ENCODE measurements at regions not wholly inside any gene's neighbourhood (a gene's known extent, or its start where the extent isn't known, plus 50 kb on each side); places are given as distances from the start of the nearest gene placed in this dataset.

- H3K4me1 ChIP-seq (ENCODE audit: control extremely low read depth in 1 of 4, control insufficient read depth in 4 of 4, insufficient read depth in 4 of 4, low read length in 3 of 4), result no peaks in the 10 kb centered on the region
- no peaks in the 10 kb centered on the region for H3K9me3 ChIP-seq (ENCODE audit: control extremely low read depth in 1 of 5, control insufficient read depth in 4 of 5, insufficient read depth in 2 of 5, low read depth in 1 of 5, low read length in 4 of 5)
- no peak for DNase-seq
- H3K36me3 ChIP-seq (ENCODE audit: control insufficient read depth in 4 of 4, insufficient read depth in 4 of 4, low read length in 3 of 4), result no peaks in the 10 kb centered on the region
- no CpG with 5 or more reads among the region's 4 CpGs for WGBS (ENCODE audit: insufficient coverage)
- no peak overlapping the region for H3K27ac ChIP-seq (ENCODE audit: insufficient read depth in 1 of 2, low read depth in 1 of 2, low read length in 2 of 2, poor library complexity in 1 of 2, severe bottlenecking in 2 of 2)
- ChIA-PET POLR2A (no interaction called here), CTCF (interaction anchor here (1.0 kb wide), 1 partner anchor 11 kb away, joined by 3 read pairs; no protein-coding TSS in a partner anchor)
- H3K4me3 ChIP-seq (ENCODE audit: control insufficient read depth in 1 of 7, extremely low read depth in 1 of 7, insufficient read depth in 4 of 7, low read depth in 2 of 7, low read length in 6 of 7), result no peak overlapping the region
- H3K27me3 ChIP-seq (replicated peaks in 2 of 5; ENCODE audit: control insufficient read depth in 4 of 5, insufficient read depth in 5 of 5, low read length in 4 of 5), result peaks cover 0 to 2% (median 0%) of the 10 kb centered on the region in 5 experiments
Measured at GRCh38 chr6:12221856-12222255, 68.3 kb upstream of the EDN1 start.

- Histone ChIP-seq H3K9me3 (ENCODE audit: control extremely low read depth in 1 of 5, control insufficient read depth in 4 of 5, insufficient read depth in 2 of 5, low read depth in 1 of 5, low read length in 4 of 5) (no peaks in the 10 kb centered on the region), H3K4me1 (ENCODE audit: control extremely low read depth in 1 of 4, control insufficient read depth in 4 of 4, insufficient read depth in 4 of 4, low read length in 3 of 4) (no peaks in the 10 kb centered on the region), H3K27me3 (replicated peaks in 2 of 5; ENCODE audit: control insufficient read depth in 4 of 5, insufficient read depth in 5 of 5, low read length in 4 of 5) (peaks cover 0 to 2% (median 0%) of the 10 kb centered on the region in 5 experiments), H3K36me3 (ENCODE audit: control insufficient read depth in 4 of 4, insufficient read depth in 4 of 4, low read length in 3 of 4) (no peaks in the 10 kb centered on the region), H3K4me3 (ENCODE audit: control insufficient read depth in 1 of 7, extremely low read depth in 1 of 7, insufficient read depth in 4 of 7, low read depth in 2 of 7, low read length in 6 of 7) (no peak overlapping the region), H3K27ac (ENCODE audit: insufficient read depth in 1 of 2, low read depth in 1 of 2, low read length in 2 of 2, poor library complexity in 1 of 2, severe bottlenecking in 2 of 2) (no peak overlapping the region)
- ChIA-PET POLR2A (no interaction called here), CTCF (interaction anchor here (1.0 to 1.3 kb wide), 2 partner anchors 10 to 11 kb away, joined by 3 to 6 read pairs; no protein-coding TSS in a partner anchor)
- 97% methylated on average over 16 of the region's 19 CpGs for WGBS (ENCODE audit: insufficient coverage)
- no peak for DNase-seq
Measured at GRCh38 chr6:12222405-12223366, 67.5 kb upstream of the EDN1 start.

GRCh38 chr6:12223383-12223782 lies 66.8 kb upstream of the EDN1 start:
- 97% methylated on average over 5 of the region's 5 CpGs for WGBS (ENCODE audit: insufficient coverage)
- Histone ChIP-seq H3K9me3 (ENCODE audit: control extremely low read depth in 1 of 5, control insufficient read depth in 4 of 5, insufficient read depth in 2 of 5, low read depth in 1 of 5, low read length in 4 of 5) (no peaks in the 10 kb centered on the region), H3K4me3 (ENCODE audit: control insufficient read depth in 1 of 7, extremely low read depth in 1 of 7, insufficient read depth in 4 of 7, low read depth in 2 of 7, low read length in 6 of 7) (no peak overlapping the region), H3K27ac (ENCODE audit: insufficient read depth in 1 of 2, low read depth in 1 of 2, low read length in 2 of 2, poor library complexity in 1 of 2, severe bottlenecking in 2 of 2) (no peak overlapping the region), H3K27me3 (replicated peaks in 2 of 5; ENCODE audit: control insufficient read depth in 4 of 5, insufficient read depth in 5 of 5, low read length in 4 of 5) (peaks cover 0 to 2% (median 0%) of the 10 kb centered on the region in 5 experiments), H3K36me3 (ENCODE audit: control insufficient read depth in 4 of 4, insufficient read depth in 4 of 4, low read length in 3 of 4) (no peaks in the 10 kb centered on the region), H3K4me1 (ENCODE audit: control extremely low read depth in 1 of 4, control insufficient read depth in 4 of 4, insufficient read depth in 4 of 4, low read length in 3 of 4) (no peaks in the 10 kb centered on the region)
- no peak for DNase-seq
- CTCF ChIA-PET, result interaction anchor here (1.1 to 1.3 kb wide), 2 partner anchors 10 to 20 kb away, joined by 4 to 6 read pairs; no protein-coding TSS in a partner anchor
- POLR2A ChIA-PET, result no interaction called here

- no peak for DNase-seq
- POLR2A ChIA-PET, result no interaction called here
- 100% methylated on average over 2 of the region's 2 CpGs for WGBS (ENCODE audit: insufficient coverage)
- Histone ChIP-seq H3K4me1 (ENCODE audit: control extremely low read depth in 1 of 4, control insufficient read depth in 4 of 4, insufficient read depth in 4 of 4, low read length in 3 of 4) (no peaks in the 10 kb centered on the region), H3K27me3 (replicated peaks in 2 of 5; ENCODE audit: control insufficient read depth in 4 of 5, insufficient read depth in 5 of 5, low read length in 4 of 5) (peaks cover 0 to 2% (median 0%) of the 10 kb centered on the region in 5 experiments), H3K9me3 (ENCODE audit: control extremely low read depth in 1 of 5, control insufficient read depth in 4 of 5, insufficient read depth in 2 of 5, low read depth in 1 of 5, low read length in 4 of 5) (no peaks in the 10 kb centered on the region), H3K27ac (ENCODE audit: insufficient read depth in 1 of 2, low read depth in 1 of 2, low read length in 2 of 2, poor library complexity in 1 of 2, severe bottlenecking in 2 of 2) (no peak overlapping the region), H3K4me3 (ENCODE audit: control insufficient read depth in 1 of 7, extremely low read depth in 1 of 7, insufficient read depth in 4 of 7, low read depth in 2 of 7, low read length in 6 of 7) (no peak overlapping the region), H3K36me3 (ENCODE audit: control insufficient read depth in 4 of 4, insufficient read depth in 4 of 4, low read length in 3 of 4) (no peaks in the 10 kb centered on the region)
- CTCF ChIA-PET, result interaction anchor here (1.1 to 1.3 kb wide), 2 partner anchors 9 to 21 kb away, joined by 4 to 6 read pairs; no protein-coding TSS in a partner anchor
Measured at GRCh38 chr6:12224251-12224650, 65.9 kb upstream of the EDN1 start.

GRCh38 chr6:12228447-12229146 lies 61.6 kb upstream of the EDN1 start:
- no peaks in the 10 kb centered on the region for H3K27me3 ChIP-seq (replicated peaks in 2 of 5; ENCODE audit: control insufficient read depth in 4 of 5, insufficient read depth in 5 of 5, low read length in 4 of 5)
- no peaks in the 10 kb centered on the region for H3K9me3 ChIP-seq (ENCODE audit: control extremely low read depth in 1 of 5, control insufficient read depth in 4 of 5, insufficient read depth in 2 of 5, low read depth in 1 of 5, low read length in 4 of 5)
- ChIA-PET POLR2A (no interaction called here), CTCF (interaction anchor here (1.3 to 1.4 kb wide), 2 partner anchors 21 to 574 kb away, joined by 3 to 4 read pairs; no protein-coding TSS in a partner anchor)
- H3K27ac ChIP-seq (ENCODE audit: insufficient read depth in 1 of 2, low read depth in 1 of 2, low read length in 2 of 2, poor library complexity in 1 of 2, severe bottlenecking in 2 of 2), result no peak overlapping the region
- no peak overlapping the region for H3K4me3 ChIP-seq (ENCODE audit: control insufficient read depth in 1 of 7, extremely low read depth in 1 of 7, insufficient read depth in 4 of 7, low read depth in 2 of 7, low read length in 6 of 7)
- WGBS (ENCODE audit: insufficient coverage), result 89% methylated on average over 12 of the region's 13 CpGs
- peaks cover 0 to 7% (median 2%) of the 10 kb centered on the region in 4 experiments for H3K4me1 ChIP-seq (ENCODE audit: control extremely low read depth in 1 of 4, control insufficient read depth in 4 of 4, insufficient read depth in 4 of 4, low read length in 3 of 4)
- no peak for DNase-seq
- no peaks in the 10 kb centered on the region for H3K36me3 ChIP-seq (ENCODE audit: control insufficient read depth in 4 of 4, insufficient read depth in 4 of 4, low read length in 3 of 4)

GRCh38 chr6:12229332-12229731 lies 60.8 kb upstream of the EDN1 start:
- Histone ChIP-seq H3K27ac (ENCODE audit: insufficient read depth in 1 of 2, low read depth in 1 of 2, low read length in 2 of 2, poor library complexity in 1 of 2, severe bottlenecking in 2 of 2) (no peak overlapping the region), H3K9me3 (ENCODE audit: control extremely low read depth in 1 of 5, control insufficient read depth in 4 of 5, insufficient read depth in 2 of 5, low read depth in 1 of 5, low read length in 4 of 5) (no peaks in the 10 kb centered on the region), H3K4me1 (ENCODE audit: control extremely low read depth in 1 of 4, control insufficient read depth in 4 of 4, insufficient read depth in 4 of 4, low read length in 3 of 4) (peaks cover 0 to 7% (median 2%) of the 10 kb centered on the region in 4 experiments), H3K27me3 (replicated peaks in 2 of 5; ENCODE audit: control insufficient read depth in 4 of 5, insufficient read depth in 5 of 5, low read length in 4 of 5) (no peaks in the 10 kb centered on the region), H3K36me3 (ENCODE audit: control insufficient read depth in 4 of 4, insufficient read depth in 4 of 4, low read length in 3 of 4) (no peaks in the 10 kb centered on the region), H3K4me3 (ENCODE audit: control insufficient read depth in 1 of 7, extremely low read depth in 1 of 7, insufficient read depth in 4 of 7, low read depth in 2 of 7, low read length in 6 of 7) (no peak overlapping the region)
- DNase-seq, result no peak
- POLR2A ChIA-PET, result no interaction called here
- 83% methylated on average over 1 of the region's 1 CpG for WGBS (ENCODE audit: insufficient coverage)
- CTCF ChIA-PET, result interaction anchor here (1.3 to 1.4 kb wide), 2 partner anchors 21 to 574 kb away, joined by 3 to 4 read pairs; no protein-coding TSS in a partner anchor
